ENCODE measurements at regions not wholly inside any gene's neighbourhood (a gene's known extent, or its start where the extent isn't known, plus 50 kb on each side); places are given as distances from the start of the nearest gene placed in this dataset.

DNA sequence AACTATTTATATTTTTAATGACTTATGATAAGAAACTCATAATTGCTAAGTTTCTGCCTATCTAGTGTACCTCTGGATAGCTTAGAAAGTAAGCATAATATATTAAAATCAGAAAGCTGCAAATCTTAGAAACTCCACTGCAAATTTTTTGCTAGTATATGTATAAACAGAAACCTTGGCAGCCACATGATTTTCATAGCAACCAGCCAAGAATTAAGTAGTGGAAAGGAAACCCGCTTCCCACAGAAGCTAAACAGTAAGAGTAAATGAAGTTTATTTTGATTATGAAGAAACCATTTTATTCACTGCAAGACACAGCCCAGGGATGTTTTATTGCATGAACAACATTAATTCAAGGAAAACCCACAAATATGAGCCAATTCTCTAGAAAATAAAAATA is 872.5 kb upstream of the ADGRL3 start:
- Histone ChIP-seq H3K36me3 (ENCODE audit: insufficient read depth, low read length) (no peaks in the 10 kb centered on the region), H3K4me3 (ENCODE audit: low read length, poor library complexity, severe bottlenecking) (no peak overlapping the region), H3K79me2 (ENCODE audit: insufficient read depth, low read length) (no peaks in the 10 kb centered on the region), H3K9me2 (replicated peaks; ENCODE audit: low read depth, low read length) (no peaks in the 10 kb centered on the region), H3F3A (ENCODE audit: low read depth) (no peaks in the 10 kb centered on the region), H3K9me3 (ENCODE audit: insufficient read depth, low read depth, low read length) (no peaks in the 10 kb centered on the region), H3K9ac (ENCODE audit: low read depth, low read length, poor library complexity, severe bottlenecking) (no peak overlapping the region), H2AFZ (ENCODE audit: low read length) (no peak overlapping the region), H3K27me3 (ENCODE audit: insufficient read depth, low read length, poor library complexity, severe bottlenecking) (no peaks in the 10 kb centered on the region), H3K4me1 (ENCODE audit: insufficient read depth, low read length, poor library complexity, severe bottlenecking) (no peaks in the 10 kb centered on the region), H3K4me2 (ENCODE audit: low read depth, low read length, poor library complexity, severe bottlenecking) (no peak overlapping the region), H4K20me1 (ENCODE audit: insufficient read depth, low read length, poor library complexity, severe bottlenecking) (no peaks in the 10 kb centered on the region)
- no peak for TF ChIP-seq CTCF (conservative IDR thresholded peaks at IDR 0.05; ENCODE audit: low read length)
- TF ChIP-seq EZH2phosphoT487 (IDR thresholded peaks at IDR 0.05; ENCODE audit: borderline replicate concordance) = no peak

- Histone ChIP-seq H3K9me3 (ENCODE audit: insufficient read depth, low read depth, low read length) (no peaks in the 10 kb centered on the region), H3K9ac (ENCODE audit: low read depth, low read length, poor library complexity, severe bottlenecking) (no peak overlapping the region), H3K4me2 (ENCODE audit: low read depth, low read length, poor library complexity, severe bottlenecking) (no peak overlapping the region), H3K9me2 (replicated peaks; ENCODE audit: low read depth, low read length) (no peaks in the 10 kb centered on the region), H2AFZ (ENCODE audit: low read length) (no peak overlapping the region), H3F3A (ENCODE audit: low read depth) (no peaks in the 10 kb centered on the region), H3K4me1 (ENCODE audit: insufficient read depth, low read length, poor library complexity, severe bottlenecking) (no peaks in the 10 kb centered on the region), H3K36me3 (ENCODE audit: insufficient read depth, low read length) (no peaks in the 10 kb centered on the region), H4K20me1 (ENCODE audit: insufficient read depth, low read length, poor library complexity, severe bottlenecking) (no peaks in the 10 kb centered on the region), H3K27me3 (ENCODE audit: insufficient read depth, low read length, poor library complexity, severe bottlenecking) (no peaks in the 10 kb centered on the region), H3K79me2 (ENCODE audit: insufficient read depth, low read length) (no peaks in the 10 kb centered on the region), H3K4me3 (ENCODE audit: low read length, poor library complexity, severe bottlenecking) (no peak overlapping the region)
- TF ChIP-seq EZH2phosphoT487 (IDR thresholded peaks at IDR 0.05; ENCODE audit: borderline replicate concordance) (no peak), CTCF (conservative IDR thresholded peaks at IDR 0.05; ENCODE audit: low read length) (no peak)
Measured at GRCh38 chr4:60344908-60345307, 855.2 kb upstream of the ADGRL3 start.

GRCh38 chr4:60345392-60345791 is 854.7 kb upstream of the ADGRL3 start:
- H3K36me3 ChIP-seq (ENCODE audit: insufficient read depth, low read length) = no peaks in the 10 kb centered on the region
- H3K4me3 ChIP-seq (ENCODE audit: low read length, poor library complexity, severe bottlenecking) = no peak overlapping the region
- no peaks in the 10 kb centered on the region for H3K9me2 ChIP-seq (replicated peaks; ENCODE audit: low read depth, low read length)
- no peaks in the 10 kb centered on the region for H3K4me1 ChIP-seq (ENCODE audit: insufficient read depth, low read length, poor library complexity, severe bottlenecking)
- no peaks in the 10 kb centered on the region for H3K27me3 ChIP-seq (ENCODE audit: insufficient read depth, low read length, poor library complexity, severe bottlenecking)
- no peak overlapping the region for H2AFZ ChIP-seq (ENCODE audit: low read length)
- TF ChIP-seq CTCF (conservative IDR thresholded peaks at IDR 0.05; ENCODE audit: low read length) (no peak), EZH2phosphoT487 (IDR thresholded peaks at IDR 0.05; ENCODE audit: borderline replicate concordance) (no peak)
- no peaks in the 10 kb centered on the region for H3F3A ChIP-seq (ENCODE audit: low read depth)
- H3K9ac ChIP-seq (ENCODE audit: low read depth, low read length, poor library complexity, severe bottlenecking) = no peak overlapping the region
- H3K4me2 ChIP-seq (ENCODE audit: low read depth, low read length, poor library complexity, severe bottlenecking) = no peak overlapping the region
- no peaks in the 10 kb centered on the region for H3K79me2 ChIP-seq (ENCODE audit: insufficient read depth, low read length)
- H4K20me1 ChIP-seq (ENCODE audit: insufficient read depth, low read length, poor library complexity, severe bottlenecking) = no peaks in the 10 kb centered on the region
- no peaks in the 10 kb centered on the region for H3K9me3 ChIP-seq (ENCODE audit: insufficient read depth, low read depth, low read length)
